K562 (cell line): ENCODE measurements at regions not wholly inside any gene's neighbourhood (a gene's known extent, or its start where the extent isn't known, plus 50 kb on each side); places are given as distances from the start of the nearest gene placed in this dataset.

Experiments
- ATAC-seq: fragments of 200-7000 bp; cut with Tn5 transposase; 3 replicates; pipeline ENCODE4 v1.9.1; 2020; ENCODE audit warnings: moderate library complexity
- BruUV-seq: library from RNA; stranded (reverse); fragments of 400-500 nt; replicated peaks from 2 replicates; lab custom pipeline; 2021; lab: Mats Ljungman, UMichigan
- CTCF ChIA-PET: fragments of 300-600 bp; formaldehyde crosslinking; extraction: SDS; loops from one replicate; lab custom pipeline; 2021; ENCODE audit warnings: low intra/inter-chr PET ratio; lab: Yijun Ruan, JAX
- POLR2A ChIA-PET: fragments of 300-600, 350-650 bp; sonication (Branson Sonifier 250); formaldehyde crosslinking; extraction: SDS; loops from one replicate; lab custom pipeline; 2021; ENCODE audit warnings: antibody characterized with exemption, inconsistent platforms; lab: Yijun Ruan, JAX
- DNase-seq, 4 experiments: peaks; one replicate each; pipeline versions ENCODE4 v3.0.0 to v3.0.0-alpha.2; 2011 to 2018; ENCODE audit warnings: low spot score in 3 of 4, mixed read lengths in 3 of 4; ENCODE audit errors: extremely low read depth in 1 of 4
- FAIRE-seq: peaks from 2 replicates; lab custom pipeline; 2011; peaks lifted over from hg19 to GRCh38; lab: Jason Lieb, UNC
- H2AFZ ChIP-seq: 2 replicates; pipeline ENCODE4 v1.6.0; 2011; ENCODE audit warnings: low read depth, low read length, control low read depth, inconsistent platforms
- H3K27ac ChIP-seq: fragments of 200-600 bp; 3 replicates; pipeline ENCODE4 v1.8.0; 2011; ENCODE audit warnings: low read depth, mild to moderate bottlenecking, control low read depth, inconsistent platforms, low read length, moderate library complexity, mixed read lengths; ENCODE audit errors: extremely low read depth
- H3K27me3 ChIP-seq, 2 experiments: fragments of 300-600 bp in 1 of 2; 2 replicates in 1 of 2; 3 replicates in 1 of 2; pipeline versions ENCODE4 v1.6.0 to v1.8.0; 2011; ENCODE audit warnings: inconsistent platforms in 2 of 2, low read length in 2 of 2, mild to moderate bottlenecking in 1 of 2, mixed read lengths in 1 of 2, moderate library complexity in 1 of 2; ENCODE audit not compliant: control insufficient read depth in 2 of 2, insufficient read depth in 2 of 2
- H3K36me3 ChIP-seq: fragments of 300-600 bp; 3 replicates; pipeline ENCODE4 v1.8.0; 2011; ENCODE audit warnings: mild to moderate bottlenecking, low read length, inconsistent platforms; ENCODE audit not compliant: control insufficient read depth, insufficient read depth
- H3K4me1 ChIP-seq, 2 experiments: fragments of 200-600 bp in 1 of 2; replicated peaks in 1 of 2; 2 replicates in 1 of 2; 3 replicates in 1 of 2; pipeline versions ENCODE4 v1.5.1 to v1.8.0; 2011; ENCODE audit warnings: inconsistent platforms in 2 of 2, low read length in 2 of 2, mild to moderate bottlenecking in 1 of 2, mixed read lengths in 1 of 2, moderate library complexity in 1 of 2; ENCODE audit not compliant: control insufficient read depth in 2 of 2, insufficient read depth in 2 of 2
- H3K4me2 ChIP-seq: 2 replicates; pipeline ENCODE4 v1.6.1; 2011; ENCODE audit warnings: low read length, control low read depth, inconsistent platforms, mixed read lengths; ENCODE audit not compliant: insufficient read depth
- H3K4me3 ChIP-seq: fragments of 200-600 bp; sonication (generic), shearing (Covaris generic); 2 replicates; pipeline ENCODE4 v1.5.1; 2016; ENCODE audit warnings: control low read depth, inconsistent platforms
- H3K79me2 ChIP-seq: fragments of 200-600 bp; 3 replicates; pipeline ENCODE4 v1.8.0; 2011; ENCODE audit warnings: low read length, inconsistent platforms; ENCODE audit not compliant: control insufficient read depth, insufficient read depth
- H3K9ac ChIP-seq, 2 experiments: 2 replicates each; pipeline versions ENCODE4 v1.6.0 to v1.6.1; 2011; ENCODE audit warnings: low read depth in 2 of 2, low read length in 2 of 2, control low read depth in 1 of 2, inconsistent platforms in 1 of 2, mild to moderate bottlenecking in 1 of 2, mixed read lengths in 1 of 2; ENCODE audit not compliant: insufficient read depth in 1 of 2
- H3K9me1 ChIP-seq: one replicate; pipeline ENCODE4 v1.6.0; 2011; ENCODE audit warnings: inconsistent platforms, mild to moderate bottlenecking, low read length, moderate library complexity; ENCODE audit not compliant: control insufficient read depth, insufficient read depth
- H3K9me3 ChIP-seq: replicated peaks from 2 replicates; pipeline ENCODE4 v1.5.1; 2011; ENCODE audit warnings: low read depth, low read length, inconsistent platforms; ENCODE audit not compliant: control insufficient read depth, insufficient read depth
- H4K20me1 ChIP-seq: replicated peaks from 2 replicates; pipeline ENCODE4 v1.6.1; 2011; ENCODE audit warnings: low read length, inconsistent platforms, mixed read lengths; ENCODE audit not compliant: control insufficient read depth, insufficient read depth
- HDAC2 ChIP-seq: fragments of 450-650 bp; IDR thresholded peaks from 2 replicates; pipeline ENCODE4 v1.6.1; 2016; ENCODE audit warnings: mild to moderate bottlenecking
- HINFP ChIP-seq: fragments of 450-650 bp; conservative IDR thresholded peaks from 2 replicates; pipeline ENCODE4 v1.6.1; 2016; ENCODE audit warnings: missing genetic modification characterization, low read depth, mild to moderate bottlenecking, control low read depth, missing compliant biosample characterization
- MLLT1 ChIP-seq, 2 experiments: fragments of 450-650 bp; IDR thresholded peaks; 2 replicates each; pipeline ENCODE4 v1.6.1; 2016
- PCBP2 ChIP-seq: fragments of 200-400 bp; formaldehyde crosslinking; IDR thresholded peaks from 2 replicates; pipeline ENCODE4 v1.6.1; 2018; ENCODE audit warnings: low read length, low read depth, mild to moderate bottlenecking, moderate library complexity; ENCODE audit not compliant: poor library complexity, severe bottlenecking
- POLR2AphosphoS5 ChIP-seq: IDR thresholded peaks from 2 replicates; pipeline ENCODE4 v1.6.1; 2011; ENCODE audit warnings: mild to moderate bottlenecking, low read depth, low read length, moderate library complexity; ENCODE audit not compliant: control insufficient read depth, insufficient read depth
- SMAD2 ChIP-seq: fragments of 150-350 bp; IDR thresholded peaks from 2 replicates; pipeline ENCODE4 v1.6.1; 2014; ENCODE audit warnings: low read depth, mild to moderate bottlenecking, low read length
- U2AF1 ChIP-seq: fragments of 200-400 bp; formaldehyde crosslinking; optimal IDR thresholded peaks from 2 replicates; pipeline ENCODE3; 2017; ENCODE audit warnings: mild to moderate bottlenecking, low read depth, low read length, moderate library complexity
- WHSC1 ChIP-seq: IDR thresholded peaks from one replicate; pipeline ENCODE4 v1.6.1; 2012; ENCODE audit warnings: low read length, control low read depth, inconsistent platforms
- ZNF3 ChIP-seq: fragments of 250-450 bp; sonication (Bioruptor Pico); IDR thresholded peaks from 2 replicates; pipeline ENCODE4 v1.5.0; 2021; ENCODE audit warnings: mild to moderate bottlenecking, moderate library complexity
- WGBS: fragments of 100-300 bp; shearing (Covaris generic); methylation state at CpG from one replicate; pipeline ENCODE4 v1.1.6; 2016; ENCODE audit warnings: low coverage, mixed read lengths; ENCODE audit not compliant: insufficient coverage; ENCODE audit errors: missing lambda C conversion rate; 5-methylcytosine and 5-hydroxymethylcytosine counted together
- in situ Hi-C: fragments of 300-500 bp; cut with MboI; formaldehyde crosslinking; loops from 4 replicates; pipeline ENCODE4 v1.15.0; 2018; ENCODE audit warnings: inconsistent platforms, mixed read lengths
- intact Hi-C: fragments of 100-400 bp; cut with micrococcal nuclease; formaldehyde crosslinking; loops from 2 replicates; pipeline ENCODE4 v1.14.2; 2022
- TF ChIP-seq, protein P1 (sequence below), 2 experiments: fragments of 450-650 bp in 1 of 2; sonication (generic) in 1 of 2; formaldehyde crosslinking in 1 of 2; IDR thresholded peaks in 1 of 2; conservative IDR thresholded peaks in 1 of 2; 2 replicates each; pipeline versions ENCODE4 v1.6.1 to v1.8.1; 2016 to 2023; ENCODE audit warnings: mild to moderate bottlenecking in 2 of 2, moderate library complexity in 2 of 2, inconsistent platforms in 1 of 2, missing genetic modification reagents in 1 of 2

DNA sequence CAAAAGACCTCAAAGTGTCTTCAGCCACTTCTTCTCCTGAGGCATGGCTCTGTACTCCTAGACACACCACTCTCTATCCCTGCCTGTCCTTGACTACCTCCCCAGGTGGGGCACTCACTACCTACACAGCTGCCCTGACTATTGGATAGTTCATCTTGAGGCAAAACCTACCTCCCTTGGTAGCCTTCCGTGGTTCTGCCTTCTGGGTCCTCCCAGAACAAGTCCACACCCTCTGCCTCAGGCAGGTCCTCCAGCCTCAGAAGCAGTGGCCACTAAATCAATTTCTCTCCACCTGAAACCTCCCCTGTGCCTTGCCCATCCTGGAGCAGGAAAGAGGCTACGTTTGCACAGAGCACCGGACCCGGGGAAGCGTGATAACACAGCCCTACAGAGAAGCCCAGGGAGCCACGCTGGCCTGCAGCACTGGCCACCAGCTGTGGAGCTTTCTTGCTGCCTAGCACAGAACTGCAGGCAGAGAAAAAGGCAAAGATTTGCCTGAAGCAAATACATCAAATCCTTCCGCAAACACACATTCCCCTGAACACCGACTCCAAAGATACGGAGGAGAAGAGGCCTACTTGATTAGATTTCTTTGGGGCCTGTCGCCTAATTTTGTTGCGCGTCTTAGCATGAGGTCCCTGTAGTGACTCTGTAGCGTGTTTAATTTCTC, 141.8 kb downstream of the C9orf50 start:
- Histone ChIP-seq H2AFZ (peak overlapping the region; percentile 53), H3K9me3 (peaks cover 10% of the 10 kb centered on the region), H3K4me2 (no peak overlapping the region), H3K9ac (peak overlapping the region in 1 of 2 experiments; percentile 79; a peak in 1 of 4 replicates), H3K4me3 (no peak overlapping the region), H3K9me1 (no peaks in the 10 kb centered on the region), H3K27ac (peak overlapping the region; percentile 44; the same call in 1 of the 3 replicates), H3K4me1 (peaks cover 66 to 71% of the 10 kb centered on the region in 2 experiments), H3K79me2 (peaks cover 5% of the 10 kb centered on the region; the same call in 2 of the 3 replicates), H3K27me3 (no peaks in the 10 kb centered on the region), H3K36me3 (no peaks in the 10 kb centered on the region), H4K20me1 (no peaks in the 10 kb centered on the region)
- BruUV-seq = no TSS peak
- in situ Hi-C loops = no loop called here
- ATAC-seq = no peak
- FAIRE-seq = peak; percentile 26
- intact Hi-C loops = no loop called here
- ChIA-PET POLR2A (interaction anchor here (0.8 to 1.1 kb wide), 2 partner anchors 13 to 22 kb away, joined by 3 to 5 read pairs; no protein-coding TSS in a partner anchor), CTCF (no interaction called here)
- WGBS = 52% methylated on average over 12 of the region's 13 CpGs
- peak in 1 of 4 experiments; percentile 27 for DNase-seq
- TF ChIP-seq U2AF1 = no peak
- no peak for TF ChIP-seq ZNF3 (CRISPR knock-in tag)
- TF ChIP-seq PCBP2 = no peak
- no peak for TF ChIP-seq HDAC2
- TF ChIP-seq SMAD2 = no peak
- no peak for TF ChIP-seq POLR2AphosphoS5
- peak; percentile 29 for TF ChIP-seq WHSC1
- TF ChIP-seq MLLT1 (IDR thresholded peaks at IDR 0.05) = peak in 1 of 2 experiments; percentile 46; a peak in 1 of 4 replicates
- TF ChIP-seq, protein P1, sequence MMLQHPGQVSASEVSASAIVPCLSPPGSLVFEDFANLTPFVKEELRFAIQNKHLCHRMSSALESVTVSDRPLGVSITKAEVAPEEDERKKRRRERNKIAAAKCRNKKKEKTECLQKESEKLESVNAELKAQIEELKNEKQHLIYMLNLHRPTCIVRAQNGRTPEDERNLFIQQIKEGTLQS (IDR thresholded peaks at IDR 0.05) = no peak
- TF ChIP-seq, protein P1 (CRISPR knock-in tag; conservative IDR thresholded peaks at IDR 0.05) = no peak
- no peak for TF ChIP-seq HINFP
